LNCaP clone FGC (cell line): ENCODE measurements at regions not wholly inside any gene's neighbourhood (a gene's known extent, or its start where the extent isn't known, plus 50 kb on each side); places are given as distances from the start of the nearest gene placed in this dataset.
A peak's percentile ranks its signal among the peaks of the same experiment; 100 is the strongest.

Source experiments
- DNase-seq: peaks from one replicate; pipeline ENCODE4 v3.0.0-alpha.2; 2011; ENCODE audit warnings: low read depth
- H3K4me3 ChIP-seq: 2 replicates; pipeline ENCODE4 v1.5.1; 2011; ENCODE audit warnings: mild to moderate bottlenecking, low read depth, low read length, control low read depth
- TF ChIP-seq, protein P1 (sequence below): IDR thresholded peaks from 2 replicates; pipeline ENCODE4 v1.5.1; 2012; ENCODE audit warnings: mild to moderate bottlenecking; ENCODE audit not compliant: control insufficient read depth, insufficient read depth; ENCODE audit errors: extremely low read depth

DNA sequence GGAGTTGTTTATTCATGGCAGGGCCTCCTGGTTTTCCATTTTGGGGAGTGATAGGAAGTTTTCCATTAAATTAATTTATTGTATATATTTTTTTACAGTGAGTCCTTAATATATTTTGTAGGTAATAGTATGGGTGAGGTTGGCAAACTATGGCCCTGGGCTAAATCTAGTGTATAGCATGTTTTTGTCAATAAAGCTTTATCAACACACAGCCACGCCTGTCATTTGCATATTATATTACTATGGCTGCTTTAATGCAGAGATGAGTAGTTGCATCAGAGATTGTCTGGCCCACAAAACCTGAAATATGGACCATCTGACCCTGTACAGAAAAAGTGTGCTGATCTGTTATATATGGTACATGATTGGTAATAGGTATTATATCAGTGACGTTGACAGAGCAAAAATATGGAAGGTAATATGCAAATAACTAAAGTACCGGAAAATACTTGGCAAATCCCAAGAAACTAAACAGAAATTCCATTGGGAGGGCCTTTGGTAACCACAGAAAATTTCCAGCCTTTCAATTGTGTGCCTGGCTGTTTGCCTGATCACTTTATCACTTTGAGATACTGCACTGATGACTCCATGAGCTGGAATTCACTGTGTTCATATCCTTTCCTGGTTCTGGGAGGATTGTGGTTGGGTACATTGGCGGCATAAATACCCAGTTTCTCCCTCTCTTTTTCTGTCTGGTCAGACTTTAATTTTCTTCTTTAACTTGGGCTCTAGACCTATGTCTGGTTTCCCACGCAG lies 61.7 kb upstream of the RFLNA start:
- TF ChIP-seq, protein P1, sequence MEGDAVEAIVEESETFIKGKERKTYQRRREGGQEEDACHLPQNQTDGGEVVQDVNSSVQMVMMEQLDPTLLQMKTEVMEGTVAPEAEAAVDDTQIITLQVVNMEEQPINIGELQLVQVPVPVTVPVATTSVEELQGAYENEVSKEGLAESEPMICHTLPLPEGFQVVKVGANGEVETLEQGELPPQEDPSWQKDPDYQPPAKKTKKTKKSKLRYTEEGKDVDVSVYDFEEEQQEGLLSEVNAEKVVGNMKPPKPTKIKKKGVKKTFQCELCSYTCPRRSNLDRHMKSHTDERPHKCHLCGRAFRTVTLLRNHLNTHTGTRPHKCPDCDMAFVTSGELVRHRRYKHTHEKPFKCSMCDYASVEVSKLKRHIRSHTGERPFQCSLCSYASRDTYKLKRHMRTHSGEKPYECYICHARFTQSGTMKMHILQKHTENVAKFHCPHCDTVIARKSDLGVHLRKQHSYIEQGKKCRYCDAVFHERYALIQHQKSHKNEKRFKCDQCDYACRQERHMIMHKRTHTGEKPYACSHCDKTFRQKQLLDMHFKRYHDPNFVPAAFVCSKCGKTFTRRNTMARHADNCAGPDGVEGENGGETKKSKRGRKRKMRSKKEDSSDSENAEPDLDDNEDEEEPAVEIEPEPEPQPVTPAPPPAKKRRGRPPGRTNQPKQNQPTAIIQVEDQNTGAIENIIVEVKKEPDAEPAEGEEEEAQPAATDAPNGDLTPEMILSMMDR, result no peak
- no peak for DNase-seq
- no peak overlapping the region for H3K4me3 ChIP-seq

GRCh38 chr12:124233846-124234640 lies 60.9 kb upstream of the RFLNA start:
- TF ChIP-seq, protein P1, result no peak
- DNase-seq, result no peak
- H3K4me3 ChIP-seq, result no peak overlapping the region

DNA sequence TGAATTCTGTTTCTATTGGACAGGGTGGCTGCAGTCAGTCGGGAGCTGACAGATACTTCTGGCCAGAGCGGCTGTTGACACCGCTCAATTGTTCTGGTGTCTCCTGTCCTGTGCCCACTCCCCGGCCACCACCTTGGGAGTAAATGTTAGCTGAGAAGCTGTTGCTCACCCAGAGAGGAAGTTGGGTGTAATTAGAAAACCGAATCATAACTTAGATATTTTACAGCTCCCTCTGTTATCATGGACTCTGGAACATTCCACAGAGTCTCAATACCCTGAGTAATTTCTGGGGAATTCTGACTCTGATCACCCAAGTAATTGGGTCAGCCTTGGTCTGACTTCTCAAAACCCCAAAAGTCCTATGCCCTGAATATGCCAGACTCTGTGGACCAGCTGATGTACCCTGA lies 58.3 kb upstream of the RFLNA start:
- no peak overlapping the region for H3K4me3 ChIP-seq
- no peak for DNase-seq
- TF ChIP-seq, protein P1, result no peak

DNA sequence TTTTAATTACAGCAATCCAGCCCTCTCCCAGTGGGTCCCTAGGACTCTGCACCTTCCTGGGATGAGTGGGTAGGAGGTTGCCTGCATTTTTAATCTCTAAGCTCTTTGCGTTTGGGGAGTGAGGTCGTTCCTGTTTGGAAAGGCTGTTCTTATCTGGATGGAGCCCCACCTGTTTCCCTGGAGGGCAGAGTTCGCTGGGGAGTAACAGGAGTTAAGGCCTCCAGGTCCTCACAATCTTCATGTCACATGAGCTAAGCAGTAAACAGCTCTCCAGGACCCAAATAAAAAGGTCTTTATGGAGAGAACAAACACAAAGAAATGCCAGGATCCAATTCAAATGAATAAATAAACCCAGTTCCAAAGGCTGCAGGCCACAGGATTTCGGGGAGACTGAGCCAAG lies 56.0 kb upstream of the RFLNA start:
- DNase-seq, result peak; percentile 35
- TF ChIP-seq, protein P1, result no peak
- H3K4me3 ChIP-seq, result no peak overlapping the region

- DNase-seq, result no peak
Observed at GRCh38 chr12:124240493-124240892, 54.4 kb upstream of the RFLNA start.

GRCh38 chr12:124241776-124242528 lies 52.9 kb upstream of the RFLNA start:
- no peak overlapping the region for H3K4me3 ChIP-seq
- TF ChIP-seq, protein P1, result no peak
- DNase-seq, result no peak

More at GRCh38 chr12:124240493-124240892, 54.4 kb upstream of the RFLNA start:
- H3K4me3 ChIP-seq, result no peak overlapping the region
- TF ChIP-seq, protein P1, result no peak
